IMR-90 (cell line): ENCODE measurements at regions not wholly inside any gene's neighbourhood (a gene's known extent, or its start where the extent isn't known, plus 50 kb on each side); places are given as distances from the start of the nearest gene placed in this dataset.
"Not testable (repeated sequence)": the region's sequence is repeated elsewhere in the genome, so short reads cannot be mapped to it uniquely, and the experiment has no call there.

Experiments
- ATAC-seq: fragments of 200-7000 bp; cut with Tn5 transposase; 2 replicates; pipeline ENCODE4 v1.9.1; 2020; ENCODE audit warnings: low read depth, mild to moderate bottlenecking, moderate library complexity
- BruUV-seq: library from RNA; stranded (reverse); fragments of 400-500 nt; replicated peaks from 2 replicates; lab custom pipeline; 2021; lab: Mats Ljungman, UMichigan
- CTCF ChIA-PET: fragments of 300-600 bp; formaldehyde crosslinking; extraction: SDS; loops from one replicate; lab custom pipeline; 2021; ENCODE audit warnings: antibody characterized with exemption; lab: Yijun Ruan, JAX
- POLR2A ChIA-PET: fragments of 300-600 bp; sonication (Branson Sonifier 250); formaldehyde crosslinking; loops from one replicate; lab custom pipeline; 2022; ENCODE audit warnings: antibody characterized with exemption; ENCODE audit not compliant: unreplicated experiment; lab: Charles Lee
- DNase-seq: peaks from one replicate; pipeline ENCODE4 v3.0.0; 2013
- H2AFZ ChIP-seq: replicated peaks from 2 replicates; pipeline ENCODE3; 2013; ENCODE audit warnings: low read length, mild to moderate bottlenecking; ENCODE audit not compliant: poor library complexity
- H2AK5ac ChIP-seq: 2 replicates; pipeline ENCODE4 v1.6.1; 2013; ENCODE audit warnings: low read depth, low read length, inconsistent platforms
- H2AK9ac ChIP-seq: replicated peaks from 2 replicates; pipeline ENCODE3; 2013; ENCODE audit warnings: mild to moderate bottlenecking, low read depth, low read length, moderate library complexity; ENCODE audit not compliant: poor library complexity
- H2BK120ac ChIP-seq: 2 replicates; pipeline ENCODE4 v1.6.1; 2013; ENCODE audit warnings: low read depth, low read length, inconsistent platforms
- H2BK15ac ChIP-seq: 3 replicates; pipeline ENCODE4 v1.6.1; 2013; ENCODE audit warnings: low read depth, low read length, inconsistent platforms
- H2BK20ac ChIP-seq: 2 replicates; pipeline ENCODE4 v1.6.1; 2013; ENCODE audit warnings: low read depth, mild to moderate bottlenecking, inconsistent platforms, low read length, moderate library complexity
- H2BK5ac ChIP-seq: 2 replicates; pipeline ENCODE4 v1.6.1; 2013; ENCODE audit warnings: mild to moderate bottlenecking, low read depth, low read length, inconsistent platforms; ENCODE audit not compliant: poor library complexity, severe bottlenecking
- H3K14ac ChIP-seq: replicated peaks from 2 replicates; pipeline ENCODE4 v1.6.1; 2013; ENCODE audit warnings: low read depth, low read length, inconsistent platforms
- H3K18ac ChIP-seq: 2 replicates; pipeline ENCODE4 v1.6.1; 2013; ENCODE audit warnings: low read depth, low read length, control low read depth
- H3K23ac ChIP-seq: 2 replicates; pipeline ENCODE4 v1.6.1; 2013; ENCODE audit warnings: low read depth, low read length, inconsistent platforms
- H3K27ac ChIP-seq: 2 replicates; pipeline ENCODE4 v1.5.1; 2013; ENCODE audit warnings: mild to moderate bottlenecking, control low read depth, low read length; ENCODE audit not compliant: insufficient read depth
- H3K27me3 ChIP-seq: 2 replicates; pipeline ENCODE4 v1.6.1; 2013; ENCODE audit warnings: low read length; ENCODE audit not compliant: control insufficient read depth, insufficient read depth
- H3K36me3 ChIP-seq: 2 replicates; pipeline ENCODE4 v1.6.1; 2013; ENCODE audit warnings: low read length, mixed read lengths; ENCODE audit not compliant: control insufficient read depth, insufficient read depth
- H3K4ac ChIP-seq: 2 replicates; pipeline ENCODE4 v1.6.1; 2013; ENCODE audit warnings: low read depth, low read length, inconsistent platforms
- H3K4me1 ChIP-seq: 2 replicates; pipeline ENCODE4 v1.6.1; 2013; ENCODE audit warnings: low read length, mixed read lengths; ENCODE audit not compliant: control insufficient read depth, insufficient read depth
- H3K4me2 ChIP-seq: 2 replicates; pipeline ENCODE4 v1.6.1; 2013; ENCODE audit warnings: low read depth, mild to moderate bottlenecking, control low read depth, low read length, moderate library complexity
- H3K4me3 ChIP-seq: 2 replicates; pipeline ENCODE4 v1.5.1; 2013; ENCODE audit warnings: low read depth, mild to moderate bottlenecking, control low read depth, low read length, moderate library complexity; ENCODE audit not compliant: insufficient read depth
- H3K56ac ChIP-seq: 2 replicates; pipeline ENCODE4 v1.6.1; 2013; ENCODE audit warnings: low read length, inconsistent platforms; ENCODE audit not compliant: insufficient read depth; ENCODE audit errors: extremely low read depth
- H3K79me1 ChIP-seq, 2 experiments: 2 replicates each; pipeline ENCODE4 v1.6.1; 2013; ENCODE audit warnings: low read length in 2 of 2, inconsistent platforms in 1 of 2, low read depth in 1 of 2
- H3K9ac ChIP-seq: 2 replicates; pipeline ENCODE4 v1.6.1; 2013; ENCODE audit warnings: low read depth, low read length, control low read depth
- H3K9me1 ChIP-seq: 2 replicates; pipeline ENCODE4 v1.6.1; 2013; ENCODE audit warnings: low read length, inconsistent platforms; ENCODE audit not compliant: insufficient read depth
- H3K9me3 ChIP-seq: 2 replicates; pipeline ENCODE4 v1.6.1; 2013; ENCODE audit warnings: low read length; ENCODE audit not compliant: control insufficient read depth, insufficient read depth
- H4K20me1 ChIP-seq: 2 replicates; pipeline ENCODE4 v1.6.1; 2013; ENCODE audit warnings: low read length, inconsistent platforms; ENCODE audit not compliant: insufficient read depth
- H4K5ac ChIP-seq: 2 replicates; pipeline ENCODE4 v1.6.1; 2013; ENCODE audit warnings: mild to moderate bottlenecking, low read depth, low read length, control low read depth
- H4K8ac ChIP-seq, 2 experiments: 2 replicates each; pipeline ENCODE4 v1.6.1; 2013; ENCODE audit warnings: low read depth in 2 of 2, low read length in 2 of 2, control low read depth in 1 of 2, inconsistent platforms in 1 of 2
- H4K91ac ChIP-seq: 2 replicates; pipeline ENCODE4 v1.6.1; 2013; ENCODE audit warnings: low read depth, low read length, inconsistent platforms; ENCODE audit not compliant: insufficient read depth
- CHD1 ChIP-seq: IDR thresholded peaks from 2 replicates; pipeline ENCODE4 v1.6.1; 2012; ENCODE audit warnings: low read depth, low read length, improper control_type of control experiment
- CTCF ChIP-seq: conservative IDR thresholded peaks from 2 replicates; pipeline ENCODE4 v1.5.1; 2012; ENCODE audit warnings: mild to moderate bottlenecking, low read depth, low read length, improper control_type of control experiment
- ELK1 ChIP-seq: fragments of 150-350 bp; IDR thresholded peaks from 2 replicates; pipeline ENCODE4 v1.6.1; 2016; ENCODE audit warnings: low read depth, mild to moderate bottlenecking, low read length, moderate library complexity, borderline replicate concordance
- FOS ChIP-seq: fragments of 150-350 bp; IDR thresholded peaks from 2 replicates; pipeline ENCODE4 v1.6.1; 2016; ENCODE audit warnings: low read depth, low read length
- NFE2L2 ChIP-seq: fragments of 150-350 bp; IDR thresholded peaks from 2 replicates; pipeline ENCODE4 v1.6.1; 2016; ENCODE audit warnings: low read depth, mild to moderate bottlenecking, low read length
- RFX5 ChIP-seq: IDR thresholded peaks from 2 replicates; pipeline ENCODE4 v1.8.0; 2012; ENCODE audit warnings: low read depth, mild to moderate bottlenecking, low read length, moderate library complexity
- whole genome bisulfite sequencing, 2 experiments: methylation state at CpG; one replicate each; pipeline versions ENCODE4 v1.1.5 to v1.1.7; 2013; ENCODE audit warnings: missing lambda C conversion rate in 2 of 2; ENCODE audit not compliant: insufficient read length in 1 of 2; ENCODE audit errors: extremely low coverage in 2 of 2; 5-methylcytosine and 5-hydroxymethylcytosine counted together
- dilution Hi-C: fragments of 300-500 bp; cut with HindIII; formaldehyde crosslinking; loops from one replicate; pipeline ENCODE4 v1.14.3; 2018; ENCODE audit warnings: low sequenced_read_pairs; ENCODE audit not compliant: unreplicated experiment
- in situ Hi-C: fragments of 300-500 bp; cut with MboI; formaldehyde crosslinking; loops from 3 replicates; pipeline ENCODE4 v1.14.3; 2019; ENCODE audit warnings: low sequenced_read_pairs, inconsistent platforms, mixed read lengths
- intact Hi-C: fragments of 100-400 bp; cut with micrococcal nuclease; formaldehyde crosslinking; loops from 2 replicates; pipeline ENCODE4 v1.10.0; 2022

- ChIA-PET CTCF (no interaction called here), POLR2A (no interaction called here)
- no peak overlapping the region for H3K18ac ChIP-seq
- in situ Hi-C loops (loop anchor here (10.0 kb wide), 1 partner anchor 705 kb away; no protein-coding TSS in a partner anchor), dilution Hi-C loops (no loop called here), intact Hi-C loops (loop anchor here (5.0 to 10.0 kb wide), 2 partner anchors 525 to 742 kb away; partner anchors contain the start of gene FZD1)
- H4K20me1 ChIP-seq = no peaks in the 10 kb centered on the region
- H3K4me1 ChIP-seq = no peaks in the 10 kb centered on the region
- H2AK5ac ChIP-seq = no peak overlapping the region
- H3K27ac ChIP-seq = no peak overlapping the region
- H2BK120ac ChIP-seq = no peak overlapping the region
- no peak overlapping the region for H2BK20ac ChIP-seq
- no peak overlapping the region for H3K14ac ChIP-seq
- H2AFZ ChIP-seq = no peak overlapping the region
- H3K9me3 ChIP-seq = no peaks in the 10 kb centered on the region
- H3K9ac ChIP-seq = no peak overlapping the region
- TF ChIP-seq NFE2L2 (no peak), CHD1 (no peak), FOS (no peak), ELK1 (no peak), RFX5 (no peak), CTCF (no peak)
- ATAC-seq = no peak
- H2BK5ac ChIP-seq = no peak overlapping the region
- no peak for DNase-seq
- no peaks in the 10 kb centered on the region for H3K36me3 ChIP-seq
- no TSS peak for BruUV-seq
- H3K4ac ChIP-seq = no peak overlapping the region
- H3K23ac ChIP-seq = no peak overlapping the region
- H3K79me1 ChIP-seq = no peaks in the 10 kb centered on the region
- H3K4me3 ChIP-seq = no peak overlapping the region
- no peak overlapping the region for H4K91ac ChIP-seq
- no peaks in the 10 kb centered on the region; the same call in 1 of the 2 replicates for H3K27me3 ChIP-seq
- no peak overlapping the region for H2AK9ac ChIP-seq
- H4K5ac ChIP-seq = no peak overlapping the region
- WGBS, 2 experiments = no CpG with 5 or more reads among the region's 1 CpG
- no peak overlapping the region for H4K8ac ChIP-seq
- no peak overlapping the region for H3K4me2 ChIP-seq
- no peak overlapping the region for H3K56ac ChIP-seq
- no peak overlapping the region for H2BK15ac ChIP-seq
- no peaks in the 10 kb centered on the region for H3K9me1 ChIP-seq
These were observed 90.9 kb downstream of the MTERF1 start for GRCh38 chr7:91789558-91789957.

GRCh38 chr7:91790646-91791045, 89.9 kb downstream of the MTERF1 start:
- POLR2A ChIA-PET, ATAC-seq, in situ Hi-C loops: not testable (repeated sequence)

More at GRCh38 chr7:91790646-91791045, 89.9 kb downstream of the MTERF1 start:
- H3K18ac ChIP-seq, H3K23ac ChIP-seq, H3K14ac ChIP-seq, H4K20me1 ChIP-seq, H3K9ac ChIP-seq, H3K4me3 ChIP-seq, CTCF ChIA-PET, DNase-seq, H2BK5ac ChIP-seq, H4K91ac ChIP-seq, H3K27ac ChIP-seq, H4K5ac ChIP-seq, H4K8ac ChIP-seq, H3K36me3 ChIP-seq, H2AK9ac ChIP-seq, H2BK20ac ChIP-seq, BruUV-seq, H3K56ac ChIP-seq, H2AFZ ChIP-seq, H2BK15ac ChIP-seq, H3K4ac ChIP-seq, H3K4me2 ChIP-seq, H3K9me3 ChIP-seq, H3K27me3 ChIP-seq, intact Hi-C loops, dilution Hi-C loops, H3K79me1 ChIP-seq, H2AK5ac ChIP-seq, H2BK120ac ChIP-seq, H3K4me1 ChIP-seq, H3K9me1 ChIP-seq: not testable (repeated sequence)
- WGBS, 2 experiments = 86% methylated on average over 5 of the region's 10 CpGs; no CpG with 5 or more reads in 1 of the 2 experiments
